DMS114 treated with DMSO at 0.1 percent for 48 hours (cell line): ENCODE measurements at regions not wholly inside any gene's neighbourhood (a gene's known extent, or its start where the extent isn't known, plus 50 kb on each side); places are given as distances from the start of the nearest gene placed in this dataset.

Experiments used
- DNase-seq: peaks from one replicate; lab custom pipeline; 2025; ENCODE audit not compliant: unreplicated experiment; lab: John Stamatoyannopoulos, UW

DNA sequence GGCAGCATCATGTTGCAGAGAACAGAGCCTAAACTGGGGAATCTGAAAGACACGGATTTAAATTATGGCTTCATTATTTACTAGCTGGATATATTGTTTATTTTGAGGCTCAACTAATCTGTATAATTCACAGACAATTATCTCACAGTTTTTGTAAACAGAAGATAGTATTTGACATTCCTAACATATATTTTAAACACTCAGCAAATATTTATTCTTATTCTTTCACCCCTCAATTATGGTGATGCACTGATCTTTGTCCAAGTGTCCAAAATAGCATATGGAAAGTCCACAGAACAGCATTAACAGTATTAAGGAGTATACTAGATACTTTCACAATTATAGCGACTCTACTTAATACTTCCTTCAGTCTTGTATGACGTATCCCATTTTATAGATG is 257.0 kb downstream of the ADGRG6 start:
- no peak for DNase-seq

DNA sequence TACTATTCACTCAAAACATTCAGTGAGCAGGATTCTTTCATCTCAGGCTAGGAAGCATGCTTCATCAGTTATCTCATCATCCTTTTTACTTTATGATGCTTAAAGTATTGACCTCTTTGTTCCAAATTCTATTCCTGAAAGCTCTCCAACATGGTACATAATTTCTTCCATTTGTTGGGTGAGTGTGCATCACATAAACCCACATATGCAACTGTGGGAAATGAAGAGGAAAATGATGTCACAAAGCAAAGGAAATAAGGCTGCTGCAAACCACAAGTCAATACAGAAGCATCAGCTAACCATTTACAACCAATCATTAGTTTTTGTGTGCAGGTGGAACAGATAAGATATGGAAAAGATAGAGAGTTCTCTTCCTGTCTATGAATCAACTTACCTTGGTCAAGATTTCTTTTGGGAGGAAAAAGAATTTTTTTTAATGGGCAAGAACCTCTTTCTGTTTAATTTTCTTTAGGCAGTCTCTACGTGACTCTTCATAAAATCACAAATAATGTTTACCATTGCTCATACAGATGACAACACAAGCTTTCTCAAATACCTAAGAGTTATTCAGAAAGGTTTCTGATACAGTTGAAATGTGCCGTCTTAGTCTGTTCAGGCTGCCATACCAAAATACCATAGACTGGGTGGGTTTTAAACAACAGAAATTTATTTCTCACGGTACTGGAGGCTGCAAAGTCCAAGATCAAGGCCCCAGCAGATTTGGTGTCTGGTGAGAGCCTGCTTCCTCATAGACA is 259.9 kb downstream of the ADGRG6 start:
- no peak for DNase-seq

DNA sequence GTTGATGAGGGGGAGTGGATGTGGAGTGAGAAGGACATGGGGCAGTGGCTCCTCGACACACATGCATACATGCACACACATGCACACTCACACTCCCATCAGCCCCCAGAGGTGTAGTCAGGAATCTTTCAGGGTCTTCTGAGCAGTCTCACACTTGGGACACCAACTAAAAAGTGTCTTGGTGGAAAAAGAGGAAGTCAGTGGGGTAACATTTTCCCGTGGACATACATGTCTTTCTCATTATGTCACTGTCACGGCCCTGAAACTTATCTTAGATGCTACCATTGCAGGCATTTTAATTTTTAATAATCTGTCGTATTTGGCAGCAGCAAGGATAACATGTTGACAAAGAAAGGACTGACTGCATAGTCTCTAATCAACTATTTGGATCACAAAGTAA is 261.1 kb downstream of the ADGRG6 start:
- DNase-seq, result no peak

DNA sequence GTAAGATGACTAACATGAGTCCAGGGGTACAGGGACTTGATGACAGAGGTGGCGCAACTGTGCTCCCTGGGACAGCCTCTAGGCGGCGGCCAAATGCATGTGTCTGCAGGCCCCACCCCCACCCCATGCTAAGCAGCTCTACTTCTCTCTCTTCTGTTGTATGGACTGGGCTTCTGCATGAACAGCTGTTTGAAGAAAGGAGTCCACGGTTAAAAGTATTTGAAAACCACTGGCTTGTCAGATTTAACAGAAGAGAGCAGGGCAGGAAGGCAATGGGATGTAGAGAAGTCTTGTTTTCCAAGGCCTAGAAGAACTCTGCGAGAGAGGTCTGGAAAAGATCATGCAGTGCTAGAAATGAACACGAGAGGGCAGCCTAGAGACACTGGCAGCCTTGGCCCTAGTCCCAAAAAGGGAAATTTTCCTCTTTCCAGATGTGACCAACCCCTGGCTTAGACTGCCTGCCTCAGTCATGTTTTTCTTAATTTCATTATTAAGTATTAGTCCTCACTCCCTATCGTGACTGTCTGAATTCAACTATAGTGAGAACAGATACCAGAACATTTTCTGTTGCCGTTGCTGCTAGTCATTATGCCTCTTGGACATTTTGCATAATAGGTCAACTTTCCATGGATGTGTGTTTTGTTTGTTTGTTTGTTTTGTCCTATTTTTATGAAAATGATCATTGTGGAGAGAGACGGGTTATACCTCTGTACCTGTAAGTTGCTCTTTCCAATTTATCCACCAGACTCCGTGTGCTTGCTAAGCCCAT is 265.0 kb downstream of the ADGRG6 start:
- peak; percentile 2 for DNase-seq

DNA sequence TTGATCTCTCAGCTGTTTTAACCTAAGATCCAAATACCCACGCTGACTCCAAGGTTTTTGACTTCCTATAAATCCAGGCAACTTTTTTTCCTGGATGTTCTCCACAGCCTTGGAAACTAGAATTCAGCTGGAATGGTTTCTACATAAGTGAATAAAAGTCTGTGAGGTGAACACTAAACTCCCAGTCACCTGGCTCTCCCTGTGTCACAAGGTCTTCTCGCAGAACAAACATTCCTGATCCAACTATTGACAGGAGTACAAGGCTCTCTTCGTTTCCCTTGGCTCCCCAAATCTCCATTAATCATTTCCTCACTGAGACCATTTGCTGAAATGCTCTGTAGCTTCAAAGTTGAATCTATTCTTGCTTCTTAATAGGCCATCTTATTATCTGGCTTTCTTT is 265.7 kb downstream of the ADGRG6 start:
- DNase-seq, result no peak

DNA sequence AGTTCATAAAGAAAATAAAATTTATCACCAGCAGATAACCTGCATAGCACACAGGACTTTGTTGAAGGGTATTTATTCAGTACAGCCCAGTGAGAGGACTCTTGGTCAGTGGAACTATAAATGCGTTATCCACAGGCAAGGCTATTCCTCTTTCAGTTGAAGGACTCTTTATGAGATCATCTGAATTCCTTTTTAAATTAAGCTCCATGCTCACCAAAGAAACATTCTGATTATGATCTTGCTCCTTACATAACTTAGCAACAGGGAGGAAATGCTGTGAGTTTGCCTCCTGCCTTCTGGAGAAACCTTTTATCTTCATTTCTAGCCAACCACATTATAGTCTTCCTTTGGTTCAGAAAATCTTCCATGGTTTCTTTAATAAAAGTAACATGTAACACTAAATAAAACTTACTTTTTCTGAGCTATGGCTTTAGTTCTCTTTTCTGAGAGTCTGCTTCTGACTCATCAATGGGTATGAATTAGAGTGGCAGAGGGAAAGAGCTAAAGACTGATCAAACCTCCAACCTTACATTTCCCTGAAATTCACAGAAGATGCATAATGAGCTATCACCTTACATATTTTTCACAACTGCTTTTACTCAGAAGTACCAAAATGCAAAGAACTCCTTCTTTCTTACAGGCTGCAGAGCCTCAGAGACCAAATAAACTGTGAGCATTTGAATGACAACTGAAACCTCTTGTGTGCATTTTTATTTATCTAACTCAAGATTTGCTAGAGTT is 267.2 kb downstream of the ADGRG6 start:
- no peak for DNase-seq

DNA sequence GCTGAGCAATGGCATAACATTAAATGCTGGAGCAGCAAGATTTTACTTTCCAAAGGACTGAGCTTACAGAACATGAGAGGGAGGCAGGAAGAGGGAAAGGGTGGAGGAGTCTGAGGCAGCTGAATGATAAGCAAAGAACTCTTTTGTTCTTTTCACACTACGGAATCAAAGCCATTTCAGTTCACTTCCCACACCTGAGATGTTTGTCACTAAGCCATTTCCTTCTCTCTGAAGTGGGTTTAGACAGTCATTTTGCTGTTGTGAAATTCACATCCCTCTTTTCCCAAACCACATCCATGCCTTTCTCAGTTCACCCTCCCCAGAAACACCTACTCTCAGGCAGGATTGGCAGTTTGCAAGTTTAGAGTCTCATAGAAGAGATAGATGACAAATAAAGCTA is 267.9 kb downstream of the ADGRG6 start:
- DNase-seq, result no peak

DNA sequence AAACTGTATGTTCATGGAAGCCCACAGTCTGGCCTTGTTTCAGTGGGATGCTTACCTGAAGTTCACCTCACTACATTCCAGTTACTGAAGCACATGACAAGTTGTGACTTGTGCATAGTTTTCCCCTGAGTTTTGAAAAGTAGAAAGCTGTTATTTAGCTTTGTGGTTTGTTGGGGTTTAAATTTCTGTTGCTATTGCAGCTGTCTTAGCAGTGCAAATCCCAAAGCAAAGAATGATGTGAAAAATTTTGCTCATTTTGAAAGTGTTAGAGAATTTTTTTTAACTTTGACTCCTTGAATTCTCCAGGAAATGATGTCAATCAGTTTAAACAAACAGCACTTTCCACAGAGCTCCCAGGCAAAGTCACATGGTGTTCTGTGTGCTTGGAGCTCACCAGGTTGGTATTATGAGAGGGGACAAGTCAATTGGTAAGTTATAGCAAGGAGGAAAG is 268.4 kb downstream of the ADGRG6 start:
- DNase-seq, result no peak

DNA sequence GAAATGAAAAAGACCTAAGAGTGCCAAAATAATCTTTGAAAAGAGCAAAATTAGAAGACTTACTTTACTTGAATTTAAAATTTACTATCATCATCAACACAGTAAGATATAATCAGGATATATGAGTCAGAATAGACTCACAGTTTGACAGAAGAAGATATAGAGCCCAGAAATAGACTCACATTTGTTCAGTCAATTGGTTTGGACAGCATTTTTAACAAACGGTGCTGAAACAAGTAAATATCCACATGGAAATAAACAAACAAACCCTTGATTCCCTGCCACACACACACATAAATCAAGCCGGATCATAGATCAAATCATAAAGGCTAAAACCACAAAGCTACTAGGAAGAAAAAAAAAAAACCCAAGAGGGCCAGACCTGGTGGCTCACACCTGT is 291.1 kb downstream of the ADGRG6 start:
- no peak for DNase-seq

DNA sequence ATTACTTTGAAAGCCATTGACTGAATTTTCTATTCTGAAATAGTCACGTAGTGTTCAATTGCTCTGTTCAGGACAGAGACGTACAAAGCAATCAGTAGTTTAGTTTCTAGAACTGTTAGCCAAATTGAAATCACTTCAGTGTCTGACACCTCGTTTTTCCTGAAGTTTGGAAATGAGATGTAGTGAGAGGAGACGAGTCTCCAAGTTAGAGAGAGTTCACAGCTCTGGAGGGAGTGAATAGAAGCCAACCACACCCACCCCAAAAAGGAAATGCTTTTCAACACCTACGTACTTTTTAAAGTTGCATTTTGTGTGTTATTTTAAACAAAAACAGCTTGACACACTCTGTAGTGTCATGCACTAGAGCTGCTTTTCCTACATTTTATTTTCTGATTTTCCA is 296.0 kb downstream of the ADGRG6 start:
- DNase-seq, result no peak

DNA sequence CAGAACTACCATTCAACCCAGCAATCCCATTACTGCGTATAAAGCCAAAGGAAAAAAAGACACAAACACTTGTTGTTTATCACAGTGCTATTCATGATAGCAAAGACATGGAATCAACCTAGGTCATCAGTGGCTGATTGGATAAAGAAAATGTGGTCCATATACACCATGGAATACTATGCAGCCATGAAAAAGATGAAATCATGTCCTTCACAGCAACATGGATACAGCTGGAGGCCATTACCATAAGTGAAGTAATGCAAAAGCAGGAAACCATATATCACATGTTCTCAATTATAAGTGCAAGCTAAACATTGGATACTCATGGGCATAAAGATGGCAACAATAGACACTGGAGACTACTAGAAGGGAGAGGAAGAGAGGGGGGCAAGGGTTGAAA is 299.6 kb downstream of the ADGRG6 start:
- DNase-seq, result no peak

DNA sequence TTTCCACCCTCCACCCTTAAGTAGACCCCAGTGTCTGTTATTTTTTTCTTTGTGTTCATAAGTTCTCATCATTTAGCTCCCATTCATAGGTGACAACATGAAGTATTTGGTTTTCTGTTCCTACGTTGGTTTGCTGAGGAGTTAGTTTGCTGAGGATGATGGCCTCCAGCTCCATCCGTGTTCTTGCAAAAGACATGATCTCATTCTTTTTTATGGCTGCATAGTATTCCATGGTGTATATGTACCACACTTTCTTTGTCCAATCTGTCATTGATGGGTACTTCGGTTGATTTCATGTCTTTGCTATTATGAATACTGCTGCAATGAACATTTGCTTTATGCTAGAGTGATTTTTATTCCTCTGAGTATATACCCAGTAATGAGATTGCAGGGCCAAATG is 301.2 kb downstream of the ADGRG6 start:
- no peak for DNase-seq

DNA sequence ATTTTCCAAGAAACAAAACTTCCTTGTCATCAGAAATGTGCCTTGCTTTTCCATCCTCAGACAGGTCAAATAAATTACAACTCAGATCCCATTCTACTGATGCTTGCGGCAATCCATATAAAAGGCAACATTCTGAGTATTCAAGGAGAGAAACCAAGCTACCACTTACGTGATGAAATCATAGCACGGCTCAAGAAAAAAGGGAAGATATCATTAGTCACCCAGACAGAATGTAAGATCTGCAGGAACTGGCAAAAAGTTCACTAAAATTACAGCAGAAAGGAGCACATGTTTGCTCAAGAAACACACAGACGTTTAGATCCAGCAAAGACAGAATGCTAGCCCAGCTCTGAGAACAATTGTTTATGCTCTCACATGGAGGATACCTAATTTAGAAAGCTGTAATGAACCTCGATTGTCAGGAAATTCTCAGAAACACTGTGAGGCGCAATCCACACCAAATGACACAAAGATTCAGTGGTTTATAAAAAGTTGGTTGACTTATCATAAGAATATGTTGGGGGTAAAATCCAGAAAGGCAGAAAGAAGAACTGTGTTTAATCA is 304.2 kb downstream of the ADGRG6 start:
- DNase-seq, result no peak

DNA sequence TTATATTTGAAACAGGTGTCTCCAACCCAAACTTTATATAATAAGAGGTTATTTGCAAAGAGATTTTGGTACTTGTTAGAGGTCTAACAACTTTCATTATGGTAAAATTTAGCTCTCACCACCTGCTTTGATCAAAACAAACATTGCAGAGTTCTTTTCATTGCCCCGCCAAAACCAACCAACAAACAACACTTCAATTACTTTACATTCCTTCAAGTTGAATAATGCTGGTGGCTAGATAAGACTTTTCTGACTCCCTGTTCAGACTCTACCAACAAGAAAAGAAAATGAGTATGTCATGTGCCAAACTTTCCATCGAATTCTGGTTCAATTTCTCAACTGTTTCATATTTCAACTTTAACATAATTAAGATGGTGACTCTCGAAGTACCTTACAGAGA is 311.1 kb downstream of the ADGRG6 start:
- DNase-seq, result no peak

DNA sequence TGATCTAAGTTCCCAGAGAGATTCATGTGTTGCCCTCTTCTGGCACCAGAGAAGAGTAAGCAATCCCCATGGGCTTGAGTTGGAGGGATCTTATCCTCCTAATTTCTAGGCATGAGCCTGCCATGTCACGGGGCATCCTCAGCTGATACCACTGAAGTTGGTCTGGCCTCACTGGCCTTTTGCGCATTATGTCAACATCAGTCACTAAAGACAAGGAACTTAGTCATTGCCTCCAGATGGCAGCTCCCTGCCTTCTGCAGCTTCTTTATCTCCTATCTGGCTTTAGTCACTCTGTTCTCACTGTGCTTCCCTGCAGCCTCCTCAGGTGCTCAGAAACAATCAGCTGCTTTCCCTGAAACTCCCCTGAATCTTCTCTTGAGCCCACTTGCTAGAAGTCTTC is 312.2 kb downstream of the ADGRG6 start:
- no peak for DNase-seq

DNA sequence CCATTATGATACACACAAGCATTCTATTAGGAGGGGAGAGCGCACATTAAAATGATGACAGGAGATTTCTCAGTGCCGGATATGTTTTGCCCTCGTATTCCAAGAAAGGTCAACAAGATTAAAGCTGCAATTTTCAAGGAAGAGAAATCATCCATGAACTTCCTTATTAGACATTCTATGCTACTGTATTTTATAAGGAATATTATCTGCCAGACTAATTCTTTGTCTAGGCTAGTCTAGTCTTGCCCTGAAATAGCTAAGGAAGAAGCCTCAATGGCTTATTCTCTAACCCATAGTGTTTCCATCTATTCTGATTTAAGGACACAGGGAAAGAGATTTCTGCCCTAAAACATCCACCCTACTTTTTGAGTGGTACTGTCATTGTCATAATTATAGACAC is 315.4 kb downstream of the ADGRG6 start:
- no peak for DNase-seq

DNA sequence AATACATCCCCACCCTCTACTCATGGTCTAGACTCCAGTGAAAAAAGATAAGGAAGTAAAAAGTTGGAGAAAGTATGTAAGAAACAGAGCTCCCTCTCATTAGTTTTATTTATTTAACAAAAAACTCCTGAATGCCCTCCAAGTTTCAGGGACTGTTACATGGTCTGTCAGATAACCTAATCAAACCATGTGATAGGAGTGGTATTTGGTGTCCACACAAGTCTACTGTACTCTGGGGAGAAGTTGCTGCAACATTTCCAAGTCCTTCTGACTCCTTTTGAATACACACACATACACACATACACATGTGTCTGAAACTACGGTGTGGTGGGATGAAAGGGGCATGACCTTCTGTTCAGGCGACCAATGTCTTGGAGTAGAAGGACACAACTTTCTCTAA is 320.0 kb downstream of the ADGRG6 start:
- no peak for DNase-seq

DNA sequence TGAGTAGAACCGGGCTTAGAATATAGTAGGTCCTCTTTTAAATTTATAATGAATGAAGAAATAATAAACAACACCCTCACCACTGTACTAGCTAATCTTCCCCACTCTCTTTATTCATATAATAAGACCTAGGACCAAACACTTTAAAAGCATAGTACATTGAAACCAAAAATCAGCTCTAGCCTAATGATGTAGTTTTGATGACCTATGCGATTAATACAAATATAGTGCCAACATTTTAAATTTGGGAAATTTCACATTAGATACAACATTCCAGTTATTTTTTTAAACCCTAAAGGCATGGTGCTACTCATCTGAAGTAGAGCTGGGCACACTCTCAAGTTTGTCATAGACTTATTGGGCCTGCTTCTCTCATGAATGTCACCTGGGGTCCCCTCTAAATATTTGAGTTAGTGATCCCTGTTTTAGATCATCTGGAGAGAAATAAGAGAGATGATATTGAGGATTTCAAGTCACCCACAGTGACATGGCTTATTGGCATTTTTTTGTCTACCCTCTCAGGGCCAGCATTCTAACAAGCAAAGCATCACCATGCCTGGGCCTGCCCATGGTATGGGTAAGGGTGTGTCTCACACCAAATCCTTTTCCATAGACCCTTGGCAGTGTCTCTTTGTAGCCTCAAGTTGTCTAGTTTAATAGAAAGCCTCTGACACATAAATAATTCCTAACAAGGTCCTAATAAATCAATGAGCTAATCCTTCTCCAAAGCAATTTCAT is 319.8 kb downstream of the HIVEP2 start:
- no peak for DNase-seq

DNA sequence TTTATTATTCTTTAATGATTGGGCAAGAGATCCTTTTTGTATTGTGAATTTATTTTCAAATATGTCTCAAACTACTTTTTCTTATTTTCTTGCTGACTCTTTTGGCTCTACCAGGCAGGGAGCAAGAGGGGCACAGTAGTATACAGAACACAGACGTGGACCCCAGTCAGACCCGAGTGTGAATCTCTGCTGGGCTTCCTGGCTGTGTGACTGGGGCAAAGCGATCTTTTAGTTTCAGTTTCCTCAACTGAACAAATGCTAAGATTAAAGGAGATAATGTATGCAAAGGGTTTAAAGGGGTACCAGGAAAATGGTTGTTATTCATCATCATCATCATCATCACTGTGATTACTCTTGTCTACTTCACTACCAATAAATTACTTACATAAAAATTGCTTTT is 317.5 kb downstream of the HIVEP2 start:
- DNase-seq, result no peak

DNA sequence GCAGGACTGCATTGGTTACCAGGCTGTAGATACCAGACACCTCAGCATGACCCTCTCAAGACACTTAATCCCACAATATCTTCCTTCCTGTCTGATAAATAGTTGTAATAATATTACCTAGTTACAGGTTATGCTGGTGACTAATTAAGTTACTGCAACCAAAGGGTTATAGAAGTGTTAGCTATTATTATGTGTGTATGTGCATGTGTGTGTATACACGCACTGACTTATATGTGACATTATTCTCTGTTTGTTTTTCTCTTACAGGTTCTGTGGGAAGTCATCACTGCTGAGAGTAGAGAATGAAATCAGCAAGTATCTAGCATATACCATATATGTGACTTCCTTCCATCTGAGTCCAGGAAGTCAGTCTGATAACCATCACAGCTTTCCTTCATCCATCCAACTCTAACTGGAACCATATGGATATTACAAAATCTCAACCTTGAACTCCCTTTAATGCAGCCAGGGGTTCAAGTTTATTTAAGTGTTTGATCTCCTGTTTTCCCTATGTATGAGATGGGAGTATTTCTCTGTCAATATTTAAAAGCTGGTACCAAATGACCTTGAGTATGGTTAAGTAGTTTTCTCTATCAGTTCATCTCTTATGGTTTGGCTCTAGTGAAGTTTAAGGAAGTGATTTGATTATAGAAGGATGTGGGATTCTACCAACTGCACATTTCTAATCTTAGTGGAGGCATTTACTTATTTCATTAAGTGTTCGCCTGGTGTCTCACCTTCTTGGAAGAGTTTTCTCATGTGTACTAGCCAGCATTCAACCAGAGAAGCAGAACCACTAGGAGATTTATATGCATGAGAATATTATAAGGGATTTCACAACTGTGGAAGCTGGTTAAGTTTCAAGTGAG is 313.2 kb downstream of the HIVEP2 start:
- no peak for DNase-seq
